GM18508 (cell line): ENCODE measurements at regions not wholly inside any gene's neighbourhood (a gene's known extent, or its start where the extent isn't known, plus 50 kb on each side); places are given as distances from the start of the nearest gene placed in this dataset.

Experiments
- ATAC-seq: cut with Tn5 transposase; IDR thresholded peaks from one replicate; pipeline ENCODE4 v1.9.1; 2021; ENCODE audit warnings: moderate number of reproducible peaks; ENCODE audit not compliant: insufficient read depth, unreplicated experiment

DNA sequence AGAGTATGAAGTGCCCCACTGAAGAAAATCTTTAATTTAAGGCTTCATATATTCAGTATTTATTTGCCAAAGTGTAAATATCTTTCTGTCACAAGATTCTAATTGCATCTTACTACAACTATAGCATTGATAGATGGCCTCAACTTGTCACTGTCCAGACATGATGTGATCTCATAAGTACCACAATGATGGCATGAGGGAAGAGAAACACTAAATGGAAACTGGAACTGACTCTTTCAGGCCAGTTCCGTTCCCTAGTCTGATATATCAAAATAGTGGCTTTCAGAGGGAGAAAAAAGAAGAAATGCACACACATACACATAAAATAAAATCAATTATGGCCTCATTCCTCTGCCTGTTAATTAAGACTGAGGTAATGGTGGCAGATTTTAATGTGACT, 615.7 kb downstream of the TBL1XR1 start:
- no peak for ATAC-seq

GRCh38 chr3:176579711-176580185, 617.5 kb downstream of the TBL1XR1 start:
- peak; percentile 69 for ATAC-seq

- no peak for ATAC-seq
Observed at GRCh38 chr3:176578316-176578715, 619.0 kb downstream of the TBL1XR1 start.

GRCh38 chr3:176577447-176577846, 619.8 kb downstream of the TBL1XR1 start:
- no peak for ATAC-seq

DNA sequence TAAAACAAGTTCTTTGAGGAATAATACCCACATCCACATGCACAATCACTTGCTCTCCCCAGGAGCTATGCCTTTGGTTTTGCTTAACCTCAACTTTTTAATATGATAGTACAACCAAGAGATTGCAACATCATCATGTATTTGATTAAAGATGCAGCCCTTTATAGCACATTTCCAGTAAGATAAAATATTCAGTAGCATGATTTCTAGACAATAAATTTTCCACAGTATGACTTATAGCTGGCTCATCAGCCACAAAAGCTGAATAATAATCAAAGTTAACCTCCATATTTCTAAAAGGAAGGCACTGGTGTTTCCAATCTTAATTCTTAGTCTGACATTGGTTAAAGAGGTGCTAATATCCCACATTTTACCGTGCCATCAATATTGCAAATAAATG, 622.5 kb downstream of the TBL1XR1 start:
- ATAC-seq: no peak

- ATAC-seq: no peak
Observed at GRCh38 chr3:176571926-176572325, 625.4 kb downstream of the TBL1XR1 start.

DNA sequence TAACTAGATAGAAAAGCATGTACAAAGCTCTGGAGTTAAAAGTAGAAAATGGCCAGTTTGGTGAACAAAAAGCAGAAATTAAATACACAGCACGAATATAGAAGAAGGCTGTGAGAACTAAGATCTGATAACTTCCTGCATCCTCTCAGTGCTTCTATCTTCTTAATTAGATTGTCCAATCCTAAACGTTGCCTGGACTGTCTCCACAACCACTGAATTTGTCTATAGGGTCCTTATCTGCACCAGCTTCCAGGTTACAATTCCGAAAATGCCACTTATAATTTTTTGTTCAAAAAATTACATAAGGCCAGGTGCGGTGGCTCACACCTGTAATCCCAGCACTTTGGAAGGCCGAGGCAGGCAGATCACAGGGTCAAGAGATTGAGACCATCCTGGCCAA, 626.3 kb downstream of the TBL1XR1 start:
- no peak for ATAC-seq

DNA sequence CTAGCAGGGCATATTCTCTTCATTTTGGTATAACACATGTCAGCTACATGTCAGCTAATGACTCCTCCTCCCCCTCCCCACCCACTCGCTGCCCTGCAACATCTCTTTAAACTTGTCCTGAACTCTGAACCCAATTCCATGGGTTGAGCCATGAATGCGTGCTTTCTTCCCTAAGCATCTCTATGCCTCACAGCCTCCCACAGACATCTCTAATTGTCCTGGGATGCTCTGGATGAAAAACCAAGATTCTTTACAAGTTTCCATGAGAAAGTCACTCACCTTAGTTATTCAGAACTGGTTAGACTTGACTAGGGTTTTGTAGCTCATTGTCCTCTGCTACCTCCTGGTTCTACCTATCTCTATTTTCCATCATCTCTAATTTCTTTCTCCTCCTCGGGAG, 629.1 kb downstream of the TBL1XR1 start:
- no peak for ATAC-seq

- ATAC-seq: no peak
Observed at GRCh38 chr3:176566757-176567156, 630.5 kb downstream of the TBL1XR1 start.

GRCh38 chr3:176562331-176562730, 635.0 kb downstream of the TBL1XR1 start:
- ATAC-seq: no peak

DNA sequence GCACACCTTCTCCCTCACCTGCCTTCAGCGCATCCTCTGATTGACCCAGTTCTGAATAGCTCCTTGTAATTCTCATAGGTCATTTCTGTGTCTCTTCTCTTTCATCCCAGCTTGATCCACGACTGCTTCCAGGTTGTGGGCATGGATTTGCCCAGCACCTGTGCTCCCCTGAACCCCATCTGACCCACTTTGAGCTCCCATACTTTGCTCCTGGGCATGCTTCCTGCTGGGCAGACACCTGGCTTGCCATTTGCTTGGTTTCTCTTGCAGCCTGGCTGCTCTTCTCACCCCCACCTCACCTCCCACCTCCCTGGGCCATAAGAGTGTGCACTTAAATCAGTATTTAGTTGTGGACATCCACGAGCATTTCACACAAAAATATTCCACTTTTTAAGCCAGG, 635.5 kb downstream of the TBL1XR1 start:
- ATAC-seq: no peak

- no peak for ATAC-seq
Observed at GRCh38 chr3:176554791-176555654, 642.3 kb downstream of the TBL1XR1 start.

DNA sequence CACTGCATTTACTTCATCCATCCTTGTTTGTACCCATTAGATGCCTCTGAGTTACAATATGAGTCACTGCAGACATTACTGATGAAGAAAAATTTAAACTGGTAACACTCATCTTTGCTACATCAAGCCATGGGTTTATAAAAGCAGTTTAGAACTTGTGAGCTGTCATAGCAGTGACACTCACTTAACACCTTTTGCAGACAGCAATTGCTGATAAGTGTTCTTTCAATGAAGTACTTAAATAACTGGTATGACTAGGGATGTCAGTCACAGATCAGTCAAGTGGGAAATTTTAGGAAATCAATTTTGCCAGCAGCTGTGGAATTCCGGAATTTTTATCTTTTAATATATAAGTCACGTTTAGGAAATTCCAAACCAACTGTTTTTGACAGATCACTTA, 643.0 kb downstream of the TBL1XR1 start:
- no peak for ATAC-seq

DNA sequence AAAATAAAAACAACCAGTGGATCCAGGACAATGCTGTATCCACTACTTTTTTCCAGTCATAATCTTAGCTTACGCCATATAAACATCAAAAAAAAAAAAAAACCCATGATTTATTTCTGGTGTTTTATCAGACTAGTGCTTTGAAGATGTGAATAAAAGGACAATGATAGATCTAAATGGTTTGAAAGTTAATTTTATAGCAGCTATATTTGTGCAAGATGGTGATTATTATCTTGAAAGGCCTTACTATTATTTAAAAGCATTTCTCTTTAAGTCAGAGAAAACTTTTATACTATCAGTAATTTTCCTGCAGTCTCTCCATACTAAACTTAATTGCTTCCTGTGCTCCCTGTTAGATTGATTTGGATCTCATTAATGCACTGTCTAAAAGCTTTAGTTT, 670.3 kb downstream of the TBL1XR1 start:
- ATAC-seq: no peak

DNA sequence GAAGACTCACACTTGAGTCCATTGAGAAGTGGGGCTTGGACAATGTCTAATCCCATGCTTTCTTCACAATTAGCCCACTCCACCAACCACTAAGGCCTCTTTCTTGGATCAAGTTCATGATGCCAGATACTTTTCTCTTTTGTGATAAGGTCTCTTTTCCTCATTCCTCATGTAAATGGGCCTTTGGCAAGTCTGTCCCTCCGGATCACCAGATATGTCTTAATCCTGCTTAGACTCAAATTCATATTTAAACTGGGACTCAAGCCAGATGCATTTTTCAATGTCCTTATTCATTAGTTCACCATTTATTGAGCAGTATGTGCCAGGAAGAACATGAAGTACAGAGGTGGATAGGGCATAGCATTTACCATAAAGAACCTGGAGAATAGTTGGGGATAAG, 671.1 kb downstream of the TBL1XR1 start:
- ATAC-seq: no peak

DNA sequence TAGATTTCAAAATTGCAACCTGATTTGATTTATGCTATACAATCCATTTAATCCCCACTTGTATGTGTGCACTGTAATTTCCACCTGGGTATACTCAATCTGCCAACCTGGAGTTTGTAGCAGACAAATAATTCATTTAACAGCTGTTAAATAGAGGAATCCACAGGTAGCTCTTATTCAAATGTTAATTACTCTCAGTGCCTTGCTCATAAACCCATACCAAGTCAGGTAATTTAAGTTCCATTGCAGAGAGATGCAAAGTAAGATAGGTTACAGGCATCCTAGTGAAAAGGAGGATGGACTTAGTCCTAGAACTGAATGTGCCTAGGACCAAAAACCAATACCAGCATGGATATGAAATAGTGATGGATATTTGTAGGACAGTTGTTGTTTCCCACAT, 674.2 kb downstream of the TBL1XR1 start:
- no peak for ATAC-seq

DNA sequence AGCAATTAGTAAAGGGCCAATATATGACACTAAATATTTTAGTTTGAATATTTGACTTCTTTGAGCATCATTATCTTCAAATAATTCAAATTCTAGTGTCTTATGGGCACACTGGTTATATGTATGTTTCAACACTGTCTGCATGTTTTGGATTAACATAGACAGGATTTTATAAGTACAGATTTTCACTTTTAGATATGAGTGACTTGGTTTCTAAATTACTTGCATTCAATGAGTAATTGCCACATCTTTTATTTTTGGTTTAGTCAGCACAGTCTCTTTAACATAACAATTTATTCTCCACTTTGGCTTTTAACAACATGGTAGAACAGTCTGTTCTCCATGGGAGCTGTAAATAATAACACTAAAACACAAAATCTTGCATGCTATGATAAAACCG, 674.8 kb downstream of the TBL1XR1 start:
- no peak for ATAC-seq

GRCh38 chr3:176521531-176522175, 675.6 kb downstream of the TBL1XR1 start:
- no peak for ATAC-seq

GRCh38 chr3:176514297-176514696, 683.0 kb downstream of the TBL1XR1 start:
- ATAC-seq: no peak

DNA sequence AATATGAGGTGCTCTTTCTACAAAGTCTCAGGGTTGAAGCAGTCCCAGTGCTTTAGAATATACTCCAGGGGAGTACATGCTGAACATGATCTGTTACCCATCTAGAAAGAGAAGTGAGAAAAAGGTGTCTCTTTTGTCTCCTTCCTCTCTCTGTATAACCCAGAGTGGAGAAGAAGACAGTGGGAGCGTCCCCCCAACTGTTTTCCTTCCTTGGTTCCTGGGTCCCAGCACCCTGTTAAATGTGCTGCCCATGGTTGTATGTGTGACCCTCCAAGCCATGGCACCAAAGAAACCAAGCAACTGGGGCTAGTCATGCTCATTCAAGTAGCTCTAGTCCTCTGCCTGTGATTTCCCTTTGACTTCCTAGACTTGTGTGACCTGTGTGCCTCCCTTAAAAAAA, 683.7 kb downstream of the TBL1XR1 start:
- ATAC-seq: no peak

GRCh38 chr3:176512037-176512436, 685.2 kb downstream of the TBL1XR1 start:
- no peak for ATAC-seq

- no peak for ATAC-seq
Observed at GRCh38 chr3:176510097-176510496, 687.2 kb downstream of the TBL1XR1 start.
